ENCODE measurements at regions not wholly inside any gene's neighbourhood (a gene's known extent, or its start where the extent isn't known, plus 50 kb on each side); places are given as distances from the start of the nearest gene placed in this dataset.

DNA sequence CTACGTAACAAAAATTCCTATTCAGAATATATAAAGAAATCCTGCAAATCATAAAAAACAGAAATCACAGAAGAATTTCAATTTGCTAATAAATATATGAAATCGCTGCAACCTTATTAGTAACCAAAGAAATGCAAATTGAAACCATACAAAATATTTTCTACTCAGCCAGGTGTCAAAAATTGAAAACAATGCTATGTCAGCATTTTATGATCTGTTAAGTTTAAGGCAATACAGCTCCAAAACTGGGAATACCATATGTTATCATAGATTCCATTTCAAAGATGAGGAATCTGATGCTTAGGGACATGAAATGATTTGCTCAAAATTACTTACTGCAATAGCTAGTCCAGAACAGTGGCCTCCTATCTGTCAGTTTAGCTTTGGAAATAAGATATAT, 168.9 kb downstream of the ID4 start:
- H2BK120ac ChIP-seq (ENCODE audit: insufficient read depth, low read length, poor library complexity), result no peak overlapping the region

GRCh38 chr6:20008131-20008530, 171.0 kb downstream of the ID4 start:
- Histone ChIP-seq H3K18ac (ENCODE audit: low read length) (no peak overlapping the region), H2BK120ac (ENCODE audit: insufficient read depth, low read length, poor library complexity) (no peak overlapping the region), H3K14ac (ENCODE audit: low read length) (no peak overlapping the region), H3K27ac (ENCODE audit: low read depth, low read length) (no peak overlapping the region), H4K12ac (ENCODE audit: low read depth, low read length) (no peak overlapping the region), H2AFZ (ENCODE audit: insufficient read depth, low read length, poor library complexity) (no peak overlapping the region), H3K4me3 (ENCODE audit: low read depth, low read length) (no peak overlapping the region), H4K8ac (ENCODE audit: low read depth, low read length) (no peak overlapping the region), H3K9ac (ENCODE audit: low read length) (no peak overlapping the region), H3K79me1 (ENCODE audit: low read length) (no peaks in the 10 kb centered on the region), H2BK12ac (ENCODE audit: low read length) (no peak overlapping the region), H3K79me2 (ENCODE audit: control insufficient read depth, insufficient read depth, low read length, poor library complexity) (no peaks in the 10 kb centered on the region), H3K9me3 (ENCODE audit: insufficient read depth, low read depth, low read length) (no peaks in the 10 kb centered on the region), H4K91ac (ENCODE audit: low read depth, low read length) (no peak overlapping the region), H3K23ac (ENCODE audit: low read length) (no peak overlapping the region), H3K36me3 (ENCODE audit: control insufficient read depth in 1 of 2, insufficient read depth in 2 of 2, low read length in 2 of 2) (no peaks in the 10 kb centered on the region), H2BK5ac (ENCODE audit: low read depth, low read length, poor library complexity) (no peak overlapping the region), H3K4me1 (ENCODE audit: control insufficient read depth in 1 of 2, insufficient read depth in 2 of 2, low read length in 2 of 2) (no peaks in the 10 kb centered on the region), H3K4me2 (ENCODE audit: low read length) (no peak overlapping the region), H3K27me3 (ENCODE audit: insufficient read depth, low read length) (no peaks in the 10 kb centered on the region), H2AK5ac (ENCODE audit: low read length) (no peak overlapping the region), H3K4ac (ENCODE audit: low read depth, low read length) (no peak overlapping the region)
- DNase-seq, result no peak
- no CpG with 5 or more reads among the region's 1 CpG for WGBS (ENCODE audit: extremely low coverage, insufficient coverage, insufficient read length)

More for the DNA sequence above, 168.9 kb downstream of the ID4 start:
- no peak for DNase-seq
- no peak overlapping the region for H3K18ac ChIP-seq (ENCODE audit: low read length)
- no peak overlapping the region for H2BK12ac ChIP-seq (ENCODE audit: low read length)
- no peak overlapping the region for H3K4me3 ChIP-seq (ENCODE audit: low read depth, low read length)
- H3K23ac ChIP-seq (ENCODE audit: low read length), result no peak overlapping the region
- H2BK5ac ChIP-seq (ENCODE audit: low read depth, low read length, poor library complexity), result no peak overlapping the region
- no peak overlapping the region for H2AFZ ChIP-seq (ENCODE audit: insufficient read depth, low read length, poor library complexity)
- H3K27me3 ChIP-seq (ENCODE audit: insufficient read depth, low read length), result no peaks in the 10 kb centered on the region
- no peak overlapping the region for H3K14ac ChIP-seq (ENCODE audit: low read length)
- H3K36me3 ChIP-seq (ENCODE audit: control insufficient read depth in 1 of 2, insufficient read depth in 2 of 2, low read length in 2 of 2), result no peaks in the 10 kb centered on the region
- H4K12ac ChIP-seq (ENCODE audit: low read depth, low read length), result no peak overlapping the region
- no peak overlapping the region for H4K91ac ChIP-seq (ENCODE audit: low read depth, low read length)
- H3K4me2 ChIP-seq (ENCODE audit: low read length), result no peak overlapping the region
- H2AK5ac ChIP-seq (ENCODE audit: low read length), result no peak overlapping the region
- no peak overlapping the region for H4K8ac ChIP-seq (ENCODE audit: low read depth, low read length)
- H3K4me1 ChIP-seq (ENCODE audit: control insufficient read depth in 1 of 2, insufficient read depth in 2 of 2, low read length in 2 of 2), result no peaks in the 10 kb centered on the region
- H3K4ac ChIP-seq (ENCODE audit: low read depth, low read length), result no peak overlapping the region
- no CpG with 5 or more reads among the region's 2 CpGs for WGBS (ENCODE audit: extremely low coverage, insufficient coverage, insufficient read length)
- no peaks in the 10 kb centered on the region for H3K9me3 ChIP-seq (ENCODE audit: insufficient read depth, low read depth, low read length)
- no peaks in the 10 kb centered on the region for H3K79me2 ChIP-seq (ENCODE audit: control insufficient read depth, insufficient read depth, low read length, poor library complexity)
- H3K27ac ChIP-seq (ENCODE audit: low read depth, low read length), result no peak overlapping the region
- no peaks in the 10 kb centered on the region for H3K79me1 ChIP-seq (ENCODE audit: low read length)
- no peak overlapping the region for H3K9ac ChIP-seq (ENCODE audit: low read length)

GRCh38 chr6:20013066-20013861, 176.1 kb downstream of the ID4 start:
- no peak overlapping the region for H3K4me3 ChIP-seq (ENCODE audit: low read depth, low read length)
- no peaks in the 10 kb centered on the region for H3K27me3 ChIP-seq (ENCODE audit: insufficient read depth, low read length)
- H3K4ac ChIP-seq (ENCODE audit: low read depth, low read length), result no peak overlapping the region
- no peaks in the 10 kb centered on the region for H3K79me1 ChIP-seq (ENCODE audit: low read length)
- no peak overlapping the region for H2AFZ ChIP-seq (ENCODE audit: insufficient read depth, low read length, poor library complexity)
- H2BK120ac ChIP-seq (ENCODE audit: insufficient read depth, low read length, poor library complexity), result no peak overlapping the region
- DNase-seq, result no peak
- no peak overlapping the region for H4K8ac ChIP-seq (ENCODE audit: low read depth, low read length)
- no peak overlapping the region for H3K14ac ChIP-seq (ENCODE audit: low read length)
- H3K79me2 ChIP-seq (ENCODE audit: control insufficient read depth, insufficient read depth, low read length, poor library complexity), result no peaks in the 10 kb centered on the region
- H2BK12ac ChIP-seq (ENCODE audit: low read length), result no peak overlapping the region
- H4K91ac ChIP-seq (ENCODE audit: low read depth, low read length), result no peak overlapping the region
- H2BK5ac ChIP-seq (ENCODE audit: low read depth, low read length, poor library complexity), result no peak overlapping the region
- no peak overlapping the region for H3K4me2 ChIP-seq (ENCODE audit: low read length)
- H3K4me1 ChIP-seq (ENCODE audit: control insufficient read depth in 1 of 2, insufficient read depth in 2 of 2, low read length in 2 of 2), result no peaks in the 10 kb centered on the region
- no peak overlapping the region for H3K9ac ChIP-seq (ENCODE audit: low read length)
- H3K18ac ChIP-seq (ENCODE audit: low read length), result no peak overlapping the region
- no peaks in the 10 kb centered on the region for H3K36me3 ChIP-seq (ENCODE audit: control insufficient read depth in 1 of 2, insufficient read depth in 2 of 2, low read length in 2 of 2)
- H3K27ac ChIP-seq (ENCODE audit: low read depth, low read length), result no peak overlapping the region
- WGBS (ENCODE audit: extremely low coverage, insufficient coverage, insufficient read length), result no CpG with 5 or more reads among the region's 13 CpGs
- H2AK5ac ChIP-seq (ENCODE audit: low read length), result no peak overlapping the region
- no peaks in the 10 kb centered on the region for H3K9me3 ChIP-seq (ENCODE audit: insufficient read depth, low read depth, low read length)
- H4K12ac ChIP-seq (ENCODE audit: low read depth, low read length), result no peak overlapping the region
- H3K23ac ChIP-seq (ENCODE audit: low read length), result no peak overlapping the region

DNA sequence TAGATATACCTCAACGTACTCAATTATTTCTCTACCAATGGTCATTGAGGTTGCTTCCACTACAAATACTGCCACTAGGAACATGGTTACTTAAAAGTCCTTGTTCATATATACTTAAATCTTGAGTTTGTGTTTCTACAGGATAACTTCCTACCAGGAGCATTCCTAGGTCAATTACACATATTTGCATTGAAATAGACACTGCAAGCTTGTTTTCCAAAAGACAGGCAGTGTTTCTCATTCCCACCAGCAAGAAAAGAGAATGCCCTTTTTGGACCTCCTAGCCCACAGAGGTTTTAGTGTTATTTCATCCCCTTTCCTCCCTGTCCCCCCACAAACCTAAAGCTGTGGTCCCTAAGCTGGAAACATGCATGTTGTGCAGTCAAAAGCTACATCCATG, 177.3 kb downstream of the ID4 start:
- WGBS (ENCODE audit: extremely low coverage, insufficient coverage, insufficient read length), result no CpG with 5 or more reads among the region's 1 CpG
- no peak overlapping the region for H3K27ac ChIP-seq (ENCODE audit: low read depth, low read length)
- no peak overlapping the region for H4K8ac ChIP-seq (ENCODE audit: low read depth, low read length)
- H3K18ac ChIP-seq (ENCODE audit: low read length), result no peak overlapping the region
- H2BK12ac ChIP-seq (ENCODE audit: low read length), result no peak overlapping the region
- H3K27me3 ChIP-seq (ENCODE audit: insufficient read depth, low read length), result no peaks in the 10 kb centered on the region
- H2BK5ac ChIP-seq (ENCODE audit: low read depth, low read length, poor library complexity), result no peak overlapping the region
- no peaks in the 10 kb centered on the region for H3K9me3 ChIP-seq (ENCODE audit: insufficient read depth, low read depth, low read length)
- no peak overlapping the region for H4K91ac ChIP-seq (ENCODE audit: low read depth, low read length)
- no peaks in the 10 kb centered on the region for H3K4me1 ChIP-seq (ENCODE audit: control insufficient read depth in 1 of 2, insufficient read depth in 2 of 2, low read length in 2 of 2)
- H3K4me2 ChIP-seq (ENCODE audit: low read length), result no peak overlapping the region
- no peak overlapping the region for H3K4ac ChIP-seq (ENCODE audit: low read depth, low read length)
- no peak overlapping the region for H3K4me3 ChIP-seq (ENCODE audit: low read depth, low read length)
- H3K79me1 ChIP-seq (ENCODE audit: low read length), result no peaks in the 10 kb centered on the region
- H3K9ac ChIP-seq (ENCODE audit: low read length), result no peak overlapping the region
- no peaks in the 10 kb centered on the region for H3K79me2 ChIP-seq (ENCODE audit: control insufficient read depth, insufficient read depth, low read length, poor library complexity)
- H2AFZ ChIP-seq (ENCODE audit: insufficient read depth, low read length, poor library complexity), result no peak overlapping the region
- H3K14ac ChIP-seq (ENCODE audit: low read length), result no peak overlapping the region
- H2AK5ac ChIP-seq (ENCODE audit: low read length), result no peak overlapping the region
- no peak for DNase-seq
- no peak overlapping the region for H2BK120ac ChIP-seq (ENCODE audit: insufficient read depth, low read length, poor library complexity)
- H3K23ac ChIP-seq (ENCODE audit: low read length), result no peak overlapping the region
- H4K12ac ChIP-seq (ENCODE audit: low read depth, low read length), result no peak overlapping the region
- H3K36me3 ChIP-seq (ENCODE audit: control insufficient read depth in 1 of 2, insufficient read depth in 2 of 2, low read length in 2 of 2), result no peaks in the 10 kb centered on the region
